Left ventricle myocardium inferior (tissue), 1 donor: ENCODE measurements at regions not wholly inside any gene's neighbourhood (a gene's known extent, or its start where the extent isn't known, plus 50 kb on each side); places are given as distances from the start of the nearest gene placed in this dataset.

Source experiments
- DNase-seq: peaks from one replicate; pipeline ENCODE4 v3.0.0-alpha.2; 2020
- H3K27ac ChIP-seq: fragments of 200-600 bp; replicated peaks from 2 replicates; pipeline ENCODE4 v1.8.0; 2021
- H3K27me3 ChIP-seq: fragments of 200-600 bp; 2 replicates; pipeline ENCODE4 v1.8.0; 2021; ENCODE audit warnings: low read depth
- H3K36me3 ChIP-seq: fragments of 200-600 bp; 2 replicates; pipeline ENCODE4 v1.8.0; 2021
- H3K4me1 ChIP-seq: fragments of 200-600 bp; 2 replicates; pipeline ENCODE4 v1.8.0; 2021
- H3K4me3 ChIP-seq: fragments of 200-600 bp; 2 replicates; pipeline ENCODE4 v1.8.0; 2021; ENCODE audit warnings: mild to moderate bottlenecking, moderate library complexity
- H3K9me3 ChIP-seq: fragments of 200-600 bp; replicated peaks from 2 replicates; pipeline ENCODE4 v1.8.0; 2021
- intact Hi-C: fragments of 100-400 bp; cut with micrococcal nuclease; formaldehyde crosslinking; loops from one replicate; pipeline ENCODE4 v1.11.0; 2022
- TF ChIP-seq, protein P1 (sequence below): fragments of 200-600 bp; IDR thresholded peaks from 2 replicates; pipeline ENCODE4 v1.8.0; 2021; ENCODE audit warnings: antibody characterized with exemption, mild to moderate bottlenecking, borderline replicate concordance
- donor health status: DM: no; HTN: yes; CAD: no; lungs with severe emphysema.

DNA sequence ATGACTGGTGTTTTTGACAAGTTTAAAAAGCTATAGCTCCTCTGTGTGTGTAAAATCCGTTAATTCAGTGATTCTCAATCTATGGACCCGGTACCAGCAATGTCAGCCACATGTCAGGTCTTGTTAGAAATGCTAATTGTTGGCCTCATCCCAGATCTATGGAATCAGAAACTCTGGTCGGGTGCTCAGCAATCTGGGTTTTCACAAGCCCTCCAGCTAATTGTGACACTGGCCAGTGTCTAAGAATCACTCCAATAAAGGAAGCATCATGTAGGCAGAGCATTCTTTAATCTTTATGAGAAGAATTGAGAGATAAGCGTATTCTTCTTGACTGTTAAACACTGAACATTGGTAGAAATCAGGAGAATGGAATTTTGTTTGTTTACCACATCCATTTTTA, 1498.2 kb upstream of the TENM3 start:
- no peak for DNase-seq
- no peak overlapping the region for H3K27ac ChIP-seq
- no peaks in the 10 kb centered on the region for H3K36me3 ChIP-seq
- no peaks in the 10 kb centered on the region for H3K27me3 ChIP-seq
- H3K4me3 ChIP-seq = no peak overlapping the region
- H3K4me1 ChIP-seq = no peaks in the 10 kb centered on the region
- TF ChIP-seq, protein P1, sequence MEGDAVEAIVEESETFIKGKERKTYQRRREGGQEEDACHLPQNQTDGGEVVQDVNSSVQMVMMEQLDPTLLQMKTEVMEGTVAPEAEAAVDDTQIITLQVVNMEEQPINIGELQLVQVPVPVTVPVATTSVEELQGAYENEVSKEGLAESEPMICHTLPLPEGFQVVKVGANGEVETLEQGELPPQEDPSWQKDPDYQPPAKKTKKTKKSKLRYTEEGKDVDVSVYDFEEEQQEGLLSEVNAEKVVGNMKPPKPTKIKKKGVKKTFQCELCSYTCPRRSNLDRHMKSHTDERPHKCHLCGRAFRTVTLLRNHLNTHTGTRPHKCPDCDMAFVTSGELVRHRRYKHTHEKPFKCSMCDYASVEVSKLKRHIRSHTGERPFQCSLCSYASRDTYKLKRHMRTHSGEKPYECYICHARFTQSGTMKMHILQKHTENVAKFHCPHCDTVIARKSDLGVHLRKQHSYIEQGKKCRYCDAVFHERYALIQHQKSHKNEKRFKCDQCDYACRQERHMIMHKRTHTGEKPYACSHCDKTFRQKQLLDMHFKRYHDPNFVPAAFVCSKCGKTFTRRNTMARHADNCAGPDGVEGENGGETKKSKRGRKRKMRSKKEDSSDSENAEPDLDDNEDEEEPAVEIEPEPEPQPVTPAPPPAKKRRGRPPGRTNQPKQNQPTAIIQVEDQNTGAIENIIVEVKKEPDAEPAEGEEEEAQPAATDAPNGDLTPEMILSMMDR = no peak
- intact Hi-C loops = no loop called here
- peaks cover 10% of the 10 kb centered on the region for H3K9me3 ChIP-seq

DNA sequence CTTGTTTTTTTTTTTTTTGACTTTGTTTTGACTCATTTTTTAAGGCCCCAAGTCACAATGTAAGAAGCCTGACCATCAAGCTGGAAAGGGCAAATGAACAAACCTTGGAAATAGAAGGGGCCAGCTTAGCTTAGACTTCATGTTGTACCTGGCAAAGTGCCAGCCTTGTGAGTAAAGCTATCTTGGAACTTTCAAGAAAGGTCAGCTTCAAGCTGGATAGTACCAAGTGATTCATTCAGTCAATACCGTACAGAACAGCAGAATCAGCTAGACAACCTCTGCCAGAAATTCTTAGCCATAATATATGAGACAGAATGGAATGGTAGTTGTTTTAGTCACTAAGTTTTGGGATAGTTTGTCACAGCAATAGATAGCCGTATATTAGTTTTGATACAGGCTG, 1492.2 kb upstream of the TENM3 start:
- intact Hi-C loops = no loop called here
- no peaks in the 10 kb centered on the region for H3K4me1 ChIP-seq
- TF ChIP-seq, protein P1 = no peak
- no peak overlapping the region for H3K27ac ChIP-seq
- no peaks in the 10 kb centered on the region for H3K36me3 ChIP-seq
- H3K27me3 ChIP-seq = no peaks in the 10 kb centered on the region
- H3K9me3 ChIP-seq = peaks cover 23% of the 10 kb centered on the region
- DNase-seq = no peak
- H3K4me3 ChIP-seq = no peak overlapping the region

DNA sequence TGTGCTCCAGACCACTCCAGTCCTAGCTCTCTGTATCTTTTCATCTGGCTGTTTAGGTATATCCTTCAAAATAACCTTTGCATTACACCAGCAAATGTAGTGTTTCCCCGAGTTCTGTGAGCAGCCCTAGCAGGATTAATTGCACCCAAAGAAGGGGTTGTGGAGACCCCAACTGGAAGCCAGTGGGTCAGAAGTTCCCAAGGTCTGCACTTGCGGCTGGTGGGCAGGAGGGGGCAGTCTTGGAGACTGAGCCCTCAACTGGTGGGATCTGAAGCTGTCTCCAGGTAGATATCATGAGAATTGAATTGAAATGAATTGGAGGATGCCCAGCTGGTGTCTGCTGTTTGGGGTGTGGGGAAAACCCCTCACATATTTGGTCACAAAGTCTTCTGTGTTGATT, 1485.3 kb upstream of the TENM3 start:
- Histone ChIP-seq H3K36me3 (no peaks in the 10 kb centered on the region), H3K27ac (no peak overlapping the region), H3K9me3 (no peaks in the 10 kb centered on the region), H3K4me1 (no peaks in the 10 kb centered on the region), H3K4me3 (no peak overlapping the region), H3K27me3 (no peaks in the 10 kb centered on the region)
- TF ChIP-seq, protein P1 = no peak
- DNase-seq = no peak
- intact Hi-C loops = no loop called here

DNA sequence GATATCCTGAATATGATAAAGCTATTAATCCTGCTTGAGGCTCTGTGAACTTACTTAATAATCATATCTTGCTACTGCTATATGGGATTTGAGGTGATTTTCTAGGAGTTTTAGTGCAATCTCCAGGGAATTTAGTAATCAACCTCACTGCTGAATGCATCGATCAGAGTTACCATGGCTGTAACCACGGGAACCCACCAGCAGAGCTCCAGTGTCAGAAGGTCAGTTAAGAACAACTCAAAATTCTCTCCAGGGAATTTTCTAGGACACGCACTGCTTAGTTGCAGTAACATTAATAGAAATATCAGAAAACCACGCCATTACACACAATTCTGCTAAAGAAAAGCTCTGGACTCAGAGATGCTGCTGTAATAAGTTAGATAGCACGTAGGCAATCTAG, 1477.2 kb upstream of the TENM3 start:
- intact Hi-C loops = no loop called here
- Histone ChIP-seq H3K27me3 (no peaks in the 10 kb centered on the region), H3K4me1 (no peaks in the 10 kb centered on the region), H3K27ac (no peak overlapping the region), H3K36me3 (no peaks in the 10 kb centered on the region), H3K9me3 (no peaks in the 10 kb centered on the region), H3K4me3 (no peak overlapping the region)
- no peak for DNase-seq
- TF ChIP-seq, protein P1 = no peak

DNA sequence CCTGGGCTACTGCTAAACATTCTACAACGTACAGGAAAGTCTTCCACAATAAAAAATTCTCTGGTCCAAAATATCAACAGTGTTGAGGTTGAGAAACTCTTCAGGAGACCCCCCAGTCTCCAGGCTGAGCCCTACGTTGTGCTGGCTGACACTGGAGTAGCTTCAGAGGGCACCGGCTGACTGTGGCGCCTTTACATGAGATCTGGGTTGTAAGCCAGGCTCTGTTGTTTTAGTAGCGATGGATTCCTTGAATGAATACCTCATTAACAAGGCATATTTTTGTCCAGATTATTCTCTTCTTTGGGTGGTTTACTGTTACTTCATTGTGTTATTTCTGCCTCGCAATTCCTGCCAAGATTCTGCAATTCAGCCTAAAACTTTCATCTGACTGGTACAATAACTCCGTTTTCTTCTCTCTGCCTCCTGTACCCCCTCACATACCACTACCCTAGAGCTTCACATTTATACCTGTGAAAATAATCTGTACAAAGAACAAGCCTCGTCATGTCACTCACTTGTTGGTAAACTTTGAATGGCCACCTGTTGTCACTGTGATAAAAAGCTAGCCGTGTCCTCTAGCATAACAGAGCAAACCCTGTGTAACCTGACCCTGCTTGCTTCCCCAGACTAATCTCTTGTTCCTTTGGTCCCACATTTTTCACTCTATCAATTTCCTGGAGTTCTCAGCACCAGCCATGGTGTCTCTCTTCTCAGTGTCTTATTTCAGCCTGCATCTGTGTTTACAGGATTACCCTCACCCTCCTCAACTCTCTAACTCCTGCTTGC, 1476.1 kb upstream of the TENM3 start:
- Histone ChIP-seq H3K9me3 (no peaks in the 10 kb centered on the region), H3K36me3 (no peaks in the 10 kb centered on the region), H3K4me3 (no peak overlapping the region), H3K27ac (no peak overlapping the region), H3K4me1 (no peaks in the 10 kb centered on the region), H3K27me3 (no peaks in the 10 kb centered on the region)
- TF ChIP-seq, protein P1 = no peak
- intact Hi-C loops = no loop called here
- DNase-seq = no peak
